ENCODE measurements at regions not wholly inside any gene's neighbourhood (a gene's known extent, or its start where the extent isn't known, plus 50 kb on each side); places are given as distances from the start of the nearest gene placed in this dataset.

GRCh38 chr9:81244631-81245030, 444.7 kb downstream of the TLE1 start:
- DNase-seq: no peak

GRCh38 chr9:81242866-81243265, 446.5 kb downstream of the TLE1 start:
- no peak for DNase-seq

GRCh38 chr9:81239388-81239787, 450.0 kb downstream of the TLE1 start:
- DNase-seq: no peak

- DNase-seq: no peak
Measured at GRCh38 chr9:81237565-81238231, 451.6 kb downstream of the TLE1 start.

- DNase-seq: no peak
Measured at GRCh38 chr9:81234924-81235610, 454.3 kb downstream of the TLE1 start.

GRCh38 chr9:81231011-81231410, 458.3 kb downstream of the TLE1 start:
- no peak for DNase-seq

DNA sequence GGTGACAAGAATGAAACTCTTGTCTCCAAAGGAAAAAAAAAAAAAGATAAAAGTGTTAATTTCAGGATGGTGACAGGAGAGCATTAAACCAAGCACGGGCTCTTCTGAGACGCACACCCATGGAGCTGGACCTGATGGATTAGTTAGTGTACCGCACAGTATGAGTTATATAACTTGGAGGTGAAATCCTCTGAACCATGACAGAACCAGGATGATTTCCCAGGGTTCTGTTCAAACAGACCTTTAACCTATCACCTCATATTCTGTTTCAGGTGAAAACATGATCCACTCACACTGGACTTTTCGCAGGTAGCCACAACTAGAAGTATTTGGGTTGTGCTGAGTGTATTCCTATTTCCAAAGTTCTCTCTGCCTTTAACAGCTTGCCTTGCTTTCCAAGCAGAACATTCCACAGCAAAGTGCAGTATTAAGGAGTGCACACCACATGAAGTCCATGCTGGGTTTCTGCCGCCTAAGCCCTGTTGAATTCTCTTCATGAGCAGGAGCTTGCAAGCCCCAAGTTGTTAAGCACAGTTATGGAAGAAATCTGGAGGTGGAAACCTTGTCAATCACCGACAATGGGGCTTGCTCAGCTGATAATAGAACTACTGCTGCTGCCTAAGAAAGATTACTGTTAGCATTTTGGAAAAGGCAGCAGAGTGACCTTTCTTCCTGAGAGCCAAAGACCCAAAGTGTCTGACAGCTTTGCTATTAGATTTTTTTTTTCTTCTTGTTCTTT, 461.7 kb downstream of the TLE1 start:
- DNase-seq: no peak

- DNase-seq: no peak
Measured at GRCh38 chr9:81225596-81225995, 463.8 kb downstream of the TLE1 start.

GRCh38 chr9:81224166-81225081, 464.9 kb downstream of the TLE1 start:
- DNase-seq: no peak

GRCh38 chr9:81214975-81215374, 474.4 kb downstream of the TLE1 start:
- no peak for DNase-seq

DNA sequence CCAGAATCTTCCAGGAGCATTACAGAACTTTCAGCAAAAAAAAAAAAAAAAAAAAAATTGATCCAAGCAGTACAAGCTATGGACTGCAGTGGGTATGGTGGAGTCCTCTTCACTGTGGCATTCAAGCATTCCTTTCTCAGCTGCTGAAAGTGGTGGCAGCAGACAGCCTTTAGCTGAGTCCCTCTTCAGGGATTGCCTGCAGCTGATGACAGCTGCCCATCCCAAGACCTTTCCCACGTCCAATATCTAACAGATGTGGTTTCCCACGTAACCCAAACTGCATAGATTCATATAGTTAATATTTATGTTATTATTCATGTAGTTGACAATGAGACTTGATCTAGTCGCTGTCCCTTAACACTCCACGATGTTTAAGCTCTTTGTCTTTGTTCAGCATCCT, 475.9 kb downstream of the TLE1 start:
- no peak for DNase-seq

GRCh38 chr9:81211741-81212140, 477.6 kb downstream of the TLE1 start:
- no peak for DNase-seq

DNA sequence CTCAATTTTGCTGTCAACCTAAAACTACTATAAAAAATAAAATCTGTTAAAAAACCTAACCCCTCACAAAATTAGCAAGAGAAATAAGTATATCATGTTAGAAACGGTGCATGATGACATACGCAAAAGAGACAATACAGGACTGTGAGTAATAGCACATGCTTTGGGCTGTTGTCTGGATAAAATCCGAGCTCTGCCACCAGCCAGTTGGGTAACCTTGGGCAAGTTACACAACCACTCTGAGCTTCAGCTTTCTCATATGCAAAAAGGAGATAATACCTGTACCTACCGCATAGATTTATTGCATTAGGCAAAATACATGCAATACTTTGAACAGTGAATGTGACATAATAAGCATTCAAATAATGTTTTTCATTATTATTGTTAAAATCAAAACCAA, 481.7 kb downstream of the TLE1 start:
- no peak for DNase-seq

- no peak for DNase-seq
Measured at GRCh38 chr9:81202292-81202691, 487.1 kb downstream of the TLE1 start.

DNA sequence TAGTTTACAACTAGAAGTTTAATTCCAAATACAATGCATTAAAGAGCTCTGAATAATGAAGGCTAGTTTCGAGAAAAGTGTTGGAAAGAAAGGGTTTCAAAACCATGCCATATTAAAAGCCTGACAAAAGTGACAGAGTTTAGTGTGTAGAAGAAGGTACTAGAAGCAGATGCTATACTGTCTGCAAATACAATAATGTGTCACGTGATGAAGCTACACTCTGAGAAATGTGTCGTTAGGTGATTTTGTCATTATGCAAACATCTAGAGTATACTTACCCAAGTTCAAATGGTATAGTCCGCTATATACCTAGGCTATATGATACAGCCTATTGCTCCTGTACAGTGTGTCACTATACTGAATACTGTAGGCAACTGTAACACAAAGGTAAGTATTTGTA, 494.1 kb downstream of the TLE1 start:
- DNase-seq: no peak

DNA sequence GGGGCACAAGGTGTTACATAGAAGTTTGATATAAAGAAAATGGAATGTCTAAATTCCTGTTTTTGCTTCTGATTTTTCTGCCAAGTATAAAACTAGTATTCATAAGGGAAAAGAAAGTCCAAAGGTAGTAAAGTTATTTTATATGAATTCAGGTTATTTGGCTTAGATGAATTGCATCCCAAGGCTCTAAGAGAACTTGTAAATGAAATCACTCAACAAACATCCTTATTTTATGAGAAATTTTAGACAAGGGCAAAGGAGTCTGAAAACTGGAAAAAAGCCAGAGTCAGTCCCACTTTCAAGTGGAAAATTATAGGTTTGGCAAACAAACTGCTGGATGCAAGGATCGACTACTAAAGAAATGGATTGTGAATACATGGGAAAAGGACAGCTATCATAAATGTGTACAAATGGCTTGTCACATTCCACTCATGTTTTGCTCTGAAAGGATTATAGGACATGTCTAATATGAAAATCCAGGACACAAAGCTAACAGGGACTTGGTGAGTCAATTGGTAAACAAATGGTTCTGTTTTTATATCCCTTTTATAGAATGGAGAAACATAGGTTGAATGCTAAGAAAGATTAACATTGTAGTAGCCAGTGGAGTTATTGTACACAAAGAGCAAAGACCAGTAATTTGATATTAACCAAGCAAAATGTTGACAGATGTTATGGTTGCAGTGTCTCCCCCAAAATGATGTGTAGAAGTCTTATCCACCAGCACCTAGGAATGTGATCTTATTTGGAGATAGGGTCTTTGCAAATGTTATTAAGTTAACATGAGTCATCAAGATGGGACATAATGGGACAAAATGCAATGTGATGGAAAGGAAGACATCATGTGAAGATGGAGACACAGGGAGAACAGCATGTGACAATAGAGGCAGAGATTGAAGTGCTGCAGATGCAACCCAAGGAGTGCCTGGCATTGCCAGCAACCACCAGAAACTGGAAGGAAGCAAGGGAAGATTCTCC, 495.7 kb downstream of the TLE1 start:
- DNase-seq: no peak

DNA sequence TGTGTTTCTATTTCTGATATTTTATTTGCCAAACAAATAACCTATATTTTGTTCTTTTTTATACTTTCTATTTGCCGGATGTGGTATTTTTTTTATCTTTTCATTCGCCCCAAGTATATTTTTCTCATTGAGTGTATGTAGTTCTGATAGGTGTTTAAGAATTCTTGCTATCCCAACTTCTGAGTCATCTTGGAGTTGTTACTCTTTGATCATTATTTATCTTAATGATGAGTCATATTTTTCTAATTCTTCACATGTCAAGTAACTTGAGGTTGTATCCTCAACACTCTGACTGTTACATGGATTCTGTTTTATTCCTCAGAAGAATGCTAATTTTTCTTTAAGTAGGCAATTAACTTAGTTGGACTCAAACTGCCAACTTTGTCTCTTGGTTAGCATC, 498.1 kb downstream of the TLE1 start:
- DNase-seq: no peak

- DNase-seq: no peak
Measured at GRCh38 chr9:81190659-81191058, 498.7 kb downstream of the TLE1 start.

GRCh38 chr9:81183761-81184160, 505.6 kb downstream of the TLE1 start:
- DNase-seq: no peak

GRCh38 chr9:81182431-81182830, 506.9 kb downstream of the TLE1 start:
- DNase-seq: no peak

- DNase-seq: no peak
Measured at GRCh38 chr9:81174023-81174422, 515.3 kb downstream of the TLE1 start.

DNA sequence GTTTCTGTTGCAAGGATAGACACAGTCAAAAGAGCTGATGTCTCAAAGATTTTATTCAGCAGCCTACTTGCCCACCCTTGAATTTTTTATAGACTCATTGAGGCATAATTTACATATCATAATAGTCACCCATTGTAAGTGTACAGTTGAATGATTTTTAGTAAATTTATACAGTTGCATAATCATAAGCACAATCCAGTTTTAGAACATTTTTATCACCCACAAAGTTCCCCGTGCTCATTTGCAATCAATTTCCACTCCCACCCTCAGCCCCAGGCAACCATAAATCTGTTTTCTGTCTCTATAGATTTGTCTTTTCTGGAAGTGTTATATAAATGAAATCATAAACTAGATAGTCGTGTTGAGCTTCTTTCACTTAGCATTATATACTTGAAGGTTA, 517.7 kb downstream of the TLE1 start:
- no peak for DNase-seq
